Astrocyte (in vitro differentiated cells and primary cell): ENCODE measurements at regions not wholly inside any gene's neighbourhood (a gene's known extent, or its start where the extent isn't known, plus 50 kb on each side); places are given as distances from the start of the nearest gene placed in this dataset.

Experiments used
- EZH2 ChIP-seq: IDR thresholded peaks from 2 replicates; pipeline ENCODE4 v1.6.1; 2012; ENCODE audit warnings: mild to moderate bottlenecking, low read length, inconsistent platforms; ENCODE audit not compliant: insufficient read depth
- TF ChIP-seq, protein P1 (sequence below): IDR thresholded peaks from 2 replicates; pipeline ENCODE4 v1.5.1; 2011; ENCODE audit warnings: low read depth, mild to moderate bottlenecking, inconsistent platforms, low read length, moderate library complexity; ENCODE audit not compliant: insufficient read depth

DNA sequence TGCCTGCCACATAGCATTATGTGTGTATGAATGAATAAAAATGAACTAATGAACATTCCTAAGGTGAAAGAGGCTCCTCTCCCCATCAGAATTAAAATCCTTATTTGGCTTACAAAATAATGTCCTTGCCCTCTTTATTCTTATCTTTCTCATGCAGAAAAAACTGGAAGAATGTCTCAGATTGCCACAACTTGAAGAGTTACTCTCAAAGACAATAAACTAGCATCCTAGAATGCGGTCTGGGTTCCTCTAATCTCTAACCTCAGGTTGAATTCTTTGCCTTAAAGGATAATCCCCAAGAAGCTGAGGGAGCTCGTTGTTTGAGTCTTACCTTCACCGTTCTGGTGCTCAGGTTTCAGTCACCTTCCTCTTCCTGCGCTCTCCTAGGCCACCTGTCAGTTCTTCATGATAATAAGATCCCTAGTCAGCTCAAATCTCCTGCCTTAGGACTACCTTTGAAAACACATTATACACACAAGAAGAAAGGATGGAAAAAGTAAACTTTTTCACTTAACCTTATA, 147.1 kb downstream of the PHLDA1 start:
- TF ChIP-seq EZH2 = no peak
- TF ChIP-seq, protein P1, sequence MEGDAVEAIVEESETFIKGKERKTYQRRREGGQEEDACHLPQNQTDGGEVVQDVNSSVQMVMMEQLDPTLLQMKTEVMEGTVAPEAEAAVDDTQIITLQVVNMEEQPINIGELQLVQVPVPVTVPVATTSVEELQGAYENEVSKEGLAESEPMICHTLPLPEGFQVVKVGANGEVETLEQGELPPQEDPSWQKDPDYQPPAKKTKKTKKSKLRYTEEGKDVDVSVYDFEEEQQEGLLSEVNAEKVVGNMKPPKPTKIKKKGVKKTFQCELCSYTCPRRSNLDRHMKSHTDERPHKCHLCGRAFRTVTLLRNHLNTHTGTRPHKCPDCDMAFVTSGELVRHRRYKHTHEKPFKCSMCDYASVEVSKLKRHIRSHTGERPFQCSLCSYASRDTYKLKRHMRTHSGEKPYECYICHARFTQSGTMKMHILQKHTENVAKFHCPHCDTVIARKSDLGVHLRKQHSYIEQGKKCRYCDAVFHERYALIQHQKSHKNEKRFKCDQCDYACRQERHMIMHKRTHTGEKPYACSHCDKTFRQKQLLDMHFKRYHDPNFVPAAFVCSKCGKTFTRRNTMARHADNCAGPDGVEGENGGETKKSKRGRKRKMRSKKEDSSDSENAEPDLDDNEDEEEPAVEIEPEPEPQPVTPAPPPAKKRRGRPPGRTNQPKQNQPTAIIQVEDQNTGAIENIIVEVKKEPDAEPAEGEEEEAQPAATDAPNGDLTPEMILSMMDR = no peak
